SU-DHL-6 (cell line): ENCODE measurements at regions not wholly inside any gene's neighbourhood (a gene's known extent, or its start where the extent isn't known, plus 50 kb on each side); places are given as distances from the start of the nearest gene placed in this dataset.

Experiments used
- H2AFZ ChIP-seq: fragments of 200-600 bp; sonication (generic); 2 replicates; pipeline ENCODE4 v1.6.1; 2014; ENCODE audit warnings: low read depth, mild to moderate bottlenecking, moderate library complexity, mixed read lengths, antibody characterized with exemption, low read length; ENCODE audit not compliant: severe bottlenecking
- H3F3A ChIP-seq: fragments of 200-600 bp; shearing (Covaris generic); 2 replicates; pipeline ENCODE4 v1.6.0; 2016; ENCODE audit warnings: antibody characterized with exemption, mild to moderate bottlenecking; ENCODE audit not compliant: insufficient read depth
- H3K27ac ChIP-seq: fragments of 200-600 bp; sonication (generic); 2 replicates; pipeline ENCODE4 v1.5.1; 2016; ENCODE audit warnings: low read depth, mild to moderate bottlenecking, low read length, moderate library complexity, mixed read lengths
- H3K27me3 ChIP-seq: fragments of 200-600 bp; sonication (generic), shearing (Covaris generic); 2 replicates; pipeline ENCODE4 v1.6.0; 2014; ENCODE audit warnings: mild to moderate bottlenecking, low read length
- H3K36me3 ChIP-seq: fragments of 200-600 bp; sonication (generic); 2 replicates; pipeline ENCODE4 v1.6.1; 2014; ENCODE audit warnings: mild to moderate bottlenecking, low read length, mixed read lengths
- H3K4me2 ChIP-seq: fragments of 300-600, 200-600 bp; shearing (Covaris generic), sonication (generic); 2 replicates; pipeline ENCODE4 v1.6.0; 2014; ENCODE audit warnings: low read length, low read depth, mild to moderate bottlenecking; ENCODE audit not compliant: poor library complexity, severe bottlenecking
- H3K4me3 ChIP-seq: fragments of 200-600 bp; sonication (generic); 2 replicates; pipeline ENCODE4 v1.5.1; 2014; ENCODE audit warnings: antibody characterized with exemption, low read length, mild to moderate bottlenecking, mixed read lengths; ENCODE audit not compliant: insufficient read depth, poor library complexity, severe bottlenecking
- H3K79me2 ChIP-seq: fragments of 200-600 bp; sonication (generic); 2 replicates; pipeline ENCODE4 v1.6.1; 2014; ENCODE audit warnings: mild to moderate bottlenecking, low read length, moderate library complexity; ENCODE audit not compliant: insufficient read depth
- H3K9ac ChIP-seq: fragments of 200-600 bp; sonication (generic); 2 replicates; pipeline ENCODE4 v1.7.0; 2014; ENCODE audit warnings: mild to moderate bottlenecking, low read length
- H3K9me2 ChIP-seq: fragments of 200-600 bp; sonication (generic); replicated peaks from 2 replicates; pipeline ENCODE4 v1.6.1; 2014; ENCODE audit warnings: low read length; ENCODE audit not compliant: insufficient read depth
- H3K9me3 ChIP-seq: fragments of 200-600 bp; sonication (generic); 2 replicates; pipeline ENCODE4 v1.6.1; 2014; ENCODE audit warnings: low read length, mixed read lengths; ENCODE audit not compliant: insufficient read depth
- H4K20me1 ChIP-seq: fragments of 200-600 bp; sonication (generic); 2 replicates; pipeline ENCODE4 v1.6.1; 2014; ENCODE audit warnings: low read depth, mild to moderate bottlenecking, antibody characterized with exemption, low read length, moderate library complexity, mixed read lengths
- EZH2phosphoT487 ChIP-seq: fragments of 200-600 bp; sonication (generic), shearing (Covaris generic); conservative IDR thresholded peaks from 2 replicates; pipeline ENCODE4 v1.6.1; 2018; ENCODE audit warnings: mild to moderate bottlenecking, antibody characterized with exemption, low read length, moderate library complexity, mixed read lengths
- TF ChIP-seq, protein P1 (sequence below): fragments of 200-600 bp; sonication (generic); IDR thresholded peaks from one replicate; pipeline ENCODE4 v1.5.1; 2017; ENCODE audit warnings: antibody characterized with exemption, mild to moderate bottlenecking, low read length, moderate library complexity; ENCODE audit not compliant: insufficient read depth, poor library complexity, severe bottlenecking

DNA sequence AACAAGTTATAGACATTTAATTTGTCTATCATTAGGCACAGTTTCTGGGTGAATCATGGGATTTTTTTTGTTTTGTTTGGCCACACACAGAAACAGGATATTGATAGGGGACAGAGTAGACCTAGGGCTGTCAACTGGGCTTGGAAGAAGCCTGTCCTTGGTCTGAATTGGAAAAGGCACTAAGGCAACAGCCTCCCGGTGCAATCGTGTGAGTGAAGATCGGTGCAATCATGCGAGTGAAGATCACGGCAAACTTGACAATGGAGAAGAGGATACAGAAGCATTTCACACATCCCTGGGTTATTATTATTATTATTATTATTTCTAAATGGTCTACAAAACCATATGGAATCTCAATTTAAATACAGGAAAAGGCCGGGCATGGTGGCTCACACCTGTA is 94.5 kb downstream of the ACKR3 start:
- H3K9me2 ChIP-seq, result no peaks in the 10 kb centered on the region
- no peak overlapping the region for H3K4me2 ChIP-seq
- no peak overlapping the region for H3K27ac ChIP-seq
- H3K36me3 ChIP-seq, result no peaks in the 10 kb centered on the region
- H3K9me3 ChIP-seq, result no peaks in the 10 kb centered on the region
- no peaks in the 10 kb centered on the region for H3K27me3 ChIP-seq
- H2AFZ ChIP-seq, result no peak overlapping the region
- H3F3A ChIP-seq, result no peaks in the 10 kb centered on the region
- TF ChIP-seq, protein P1, sequence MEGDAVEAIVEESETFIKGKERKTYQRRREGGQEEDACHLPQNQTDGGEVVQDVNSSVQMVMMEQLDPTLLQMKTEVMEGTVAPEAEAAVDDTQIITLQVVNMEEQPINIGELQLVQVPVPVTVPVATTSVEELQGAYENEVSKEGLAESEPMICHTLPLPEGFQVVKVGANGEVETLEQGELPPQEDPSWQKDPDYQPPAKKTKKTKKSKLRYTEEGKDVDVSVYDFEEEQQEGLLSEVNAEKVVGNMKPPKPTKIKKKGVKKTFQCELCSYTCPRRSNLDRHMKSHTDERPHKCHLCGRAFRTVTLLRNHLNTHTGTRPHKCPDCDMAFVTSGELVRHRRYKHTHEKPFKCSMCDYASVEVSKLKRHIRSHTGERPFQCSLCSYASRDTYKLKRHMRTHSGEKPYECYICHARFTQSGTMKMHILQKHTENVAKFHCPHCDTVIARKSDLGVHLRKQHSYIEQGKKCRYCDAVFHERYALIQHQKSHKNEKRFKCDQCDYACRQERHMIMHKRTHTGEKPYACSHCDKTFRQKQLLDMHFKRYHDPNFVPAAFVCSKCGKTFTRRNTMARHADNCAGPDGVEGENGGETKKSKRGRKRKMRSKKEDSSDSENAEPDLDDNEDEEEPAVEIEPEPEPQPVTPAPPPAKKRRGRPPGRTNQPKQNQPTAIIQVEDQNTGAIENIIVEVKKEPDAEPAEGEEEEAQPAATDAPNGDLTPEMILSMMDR, result no peak
- TF ChIP-seq EZH2phosphoT487, result no peak
- H3K9ac ChIP-seq, result no peak overlapping the region
- H3K79me2 ChIP-seq, result no peaks in the 10 kb centered on the region
- no peaks in the 10 kb centered on the region for H4K20me1 ChIP-seq
- H3K4me3 ChIP-seq, result no peak overlapping the region

DNA sequence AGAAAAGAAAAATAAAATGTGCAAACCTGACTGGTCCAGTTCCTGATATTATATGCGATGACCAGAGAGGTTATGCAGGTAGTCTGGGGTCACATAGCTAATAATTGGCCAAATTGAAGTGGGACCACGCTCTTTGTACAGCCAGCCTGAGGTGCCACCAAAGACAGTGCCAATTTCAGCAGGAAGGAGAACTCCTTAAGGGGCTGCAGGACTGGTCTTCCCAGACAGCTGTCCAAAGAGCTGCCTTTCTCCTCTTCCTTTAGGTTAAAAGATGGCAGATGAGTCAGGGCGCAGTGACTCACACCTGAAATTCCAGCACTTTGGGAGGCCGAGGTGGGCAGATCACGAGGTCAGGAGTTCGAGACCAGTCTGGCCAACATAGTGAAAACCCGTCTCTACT is 95.5 kb downstream of the ACKR3 start:
- no peak overlapping the region for H3K9ac ChIP-seq
- H3K4me2 ChIP-seq, result no peak overlapping the region
- no peak overlapping the region for H3K27ac ChIP-seq
- TF ChIP-seq, protein P1, result no peak
- TF ChIP-seq EZH2phosphoT487, result no peak
- no peaks in the 10 kb centered on the region for H4K20me1 ChIP-seq
- no peak overlapping the region for H2AFZ ChIP-seq
- H3F3A ChIP-seq, result no peaks in the 10 kb centered on the region
- no peak overlapping the region for H3K4me3 ChIP-seq
- H3K9me2 ChIP-seq, result no peaks in the 10 kb centered on the region
- no peaks in the 10 kb centered on the region for H3K9me3 ChIP-seq
- no peaks in the 10 kb centered on the region for H3K79me2 ChIP-seq
- H3K27me3 ChIP-seq, result no peaks in the 10 kb centered on the region
- no peaks in the 10 kb centered on the region for H3K36me3 ChIP-seq

DNA sequence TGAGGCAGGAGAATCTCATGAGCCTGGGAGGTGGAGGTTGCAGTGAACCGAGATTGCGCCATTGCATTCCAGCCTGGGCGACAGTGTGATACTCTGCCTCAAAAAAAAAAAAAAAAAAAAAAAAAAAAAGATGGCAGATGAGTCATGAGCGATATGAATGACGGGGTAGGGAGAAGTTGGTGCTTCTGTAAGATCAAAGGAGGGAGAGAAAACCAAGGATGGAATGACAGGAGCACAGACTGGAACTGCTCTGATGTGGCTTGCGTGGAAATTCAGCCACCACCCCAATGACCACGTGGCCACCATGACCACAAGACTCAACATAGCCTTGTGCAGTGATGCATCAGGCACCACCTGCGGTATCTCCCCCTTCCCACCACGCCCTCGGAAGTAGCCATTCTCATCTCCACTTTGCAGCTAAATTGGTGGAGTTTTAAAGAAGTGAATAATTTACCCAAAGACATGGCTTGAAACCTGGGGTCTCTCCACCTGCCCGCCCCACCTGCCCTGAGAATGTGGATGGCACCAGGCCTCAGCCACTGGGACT is 96.0 kb downstream of the ACKR3 start:
- H2AFZ ChIP-seq, result no peak overlapping the region
- H3K4me2 ChIP-seq, result no peak overlapping the region
- H3K9me2 ChIP-seq, result no peaks in the 10 kb centered on the region
- H3K4me3 ChIP-seq, result no peak overlapping the region
- H3K27me3 ChIP-seq, result no peaks in the 10 kb centered on the region
- no peaks in the 10 kb centered on the region for H3K9me3 ChIP-seq
- no peaks in the 10 kb centered on the region for H3F3A ChIP-seq
- H3K36me3 ChIP-seq, result no peaks in the 10 kb centered on the region
- TF ChIP-seq, protein P1, result no peak
- no peak for TF ChIP-seq EZH2phosphoT487
- H3K79me2 ChIP-seq, result no peaks in the 10 kb centered on the region
- H3K9ac ChIP-seq, result no peak overlapping the region
- H3K27ac ChIP-seq, result no peak overlapping the region
- no peaks in the 10 kb centered on the region for H4K20me1 ChIP-seq

DNA sequence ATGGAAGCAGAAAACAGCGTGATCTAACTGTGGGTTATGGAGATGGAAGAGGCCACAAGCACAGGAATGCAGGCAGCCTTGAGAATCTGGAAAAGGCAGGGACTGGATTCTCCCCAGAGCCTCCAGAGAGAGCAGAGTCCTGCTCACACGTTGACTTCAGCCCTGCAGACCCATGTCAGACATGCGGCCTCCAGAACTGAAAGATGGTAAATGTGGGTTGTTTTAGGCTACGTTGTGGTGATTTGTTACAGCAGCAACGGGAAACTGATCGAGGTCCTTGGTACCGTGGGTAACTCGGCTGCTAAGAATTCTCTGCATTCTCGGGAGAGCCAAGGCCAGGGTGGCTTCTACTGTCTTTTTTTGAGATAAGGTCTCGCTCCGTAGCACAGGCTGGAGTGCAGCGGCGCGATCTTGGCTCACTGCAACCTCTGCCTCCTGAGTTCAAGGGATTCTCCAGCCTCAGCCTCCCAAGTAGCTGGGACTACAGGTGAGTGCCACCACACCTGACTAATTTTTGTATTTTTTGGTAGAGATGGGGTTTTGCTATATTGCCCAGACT is 97.1 kb downstream of the ACKR3 start:
- H3K36me3 ChIP-seq, result no peaks in the 10 kb centered on the region
- no peaks in the 10 kb centered on the region for H4K20me1 ChIP-seq
- no peaks in the 10 kb centered on the region for H3K9me2 ChIP-seq
- no peak overlapping the region for H3K4me3 ChIP-seq
- no peak overlapping the region for H3K9ac ChIP-seq
- TF ChIP-seq EZH2phosphoT487, result no peak
- TF ChIP-seq, protein P1, result no peak
- no peak overlapping the region for H2AFZ ChIP-seq
- no peak overlapping the region for H3K27ac ChIP-seq
- no peaks in the 10 kb centered on the region for H3K9me3 ChIP-seq
- no peaks in the 10 kb centered on the region for H3F3A ChIP-seq
- H3K27me3 ChIP-seq, result no peaks in the 10 kb centered on the region
- no peak overlapping the region for H3K4me2 ChIP-seq
- H3K79me2 ChIP-seq, result no peaks in the 10 kb centered on the region
